H4 (cell line): ENCODE measurements at regions not wholly inside any gene's neighbourhood (a gene's known extent, or its start where the extent isn't known, plus 50 kb on each side); places are given as distances from the start of the nearest gene placed in this dataset.

ENCODE experiments used
- DNase-seq: peaks from one replicate; pipeline ENCODE4 v3.0.0-alpha.2; 2015; ENCODE audit warnings: low spot score

DNA sequence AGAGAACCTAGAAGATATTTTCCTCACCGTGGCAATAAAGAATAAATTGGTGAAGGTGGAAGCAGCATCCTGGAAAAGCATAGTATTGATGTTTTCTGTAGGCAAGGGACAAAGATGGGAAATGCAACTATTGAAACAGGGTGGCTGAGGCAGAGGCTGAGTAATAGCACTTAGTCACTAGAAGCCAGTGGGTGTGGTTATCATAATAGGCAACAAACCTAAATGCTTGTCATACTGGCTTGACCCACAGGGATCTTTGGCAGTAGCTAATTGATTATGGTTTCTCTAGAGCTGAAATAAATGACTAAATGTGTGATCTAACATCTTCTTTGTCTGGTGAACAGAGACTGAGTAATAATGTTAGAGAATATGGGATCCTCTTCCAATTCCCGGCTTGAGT lies 353.6 kb upstream of the RPS6KA3 start:
- DNase-seq, result no peak

DNA sequence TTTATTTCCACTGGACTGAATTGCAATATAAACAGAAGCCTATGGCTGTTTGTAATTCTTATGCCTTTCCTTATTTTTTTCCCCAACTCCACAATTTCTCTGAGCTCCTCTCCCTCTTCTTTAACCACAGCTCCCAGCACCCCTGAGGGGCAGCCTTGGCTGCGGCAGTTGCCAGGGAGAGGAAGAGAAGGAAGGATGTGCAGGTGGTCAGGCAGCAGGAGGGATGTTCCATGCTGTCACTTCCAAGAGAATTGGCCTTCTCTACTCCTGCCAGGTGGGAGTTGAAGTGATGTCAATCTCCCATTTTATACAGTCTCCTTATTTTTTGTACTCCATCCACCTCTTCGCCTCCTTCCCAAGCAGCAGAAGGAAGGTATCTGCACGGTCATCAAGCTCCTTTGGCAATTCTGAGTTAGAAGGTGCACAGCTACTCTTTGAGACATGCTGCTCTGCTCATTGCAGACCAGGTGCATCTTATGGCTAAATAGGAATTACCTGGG lies 343.3 kb upstream of the RPS6KA3 start:
- DNase-seq, result no peak

DNA sequence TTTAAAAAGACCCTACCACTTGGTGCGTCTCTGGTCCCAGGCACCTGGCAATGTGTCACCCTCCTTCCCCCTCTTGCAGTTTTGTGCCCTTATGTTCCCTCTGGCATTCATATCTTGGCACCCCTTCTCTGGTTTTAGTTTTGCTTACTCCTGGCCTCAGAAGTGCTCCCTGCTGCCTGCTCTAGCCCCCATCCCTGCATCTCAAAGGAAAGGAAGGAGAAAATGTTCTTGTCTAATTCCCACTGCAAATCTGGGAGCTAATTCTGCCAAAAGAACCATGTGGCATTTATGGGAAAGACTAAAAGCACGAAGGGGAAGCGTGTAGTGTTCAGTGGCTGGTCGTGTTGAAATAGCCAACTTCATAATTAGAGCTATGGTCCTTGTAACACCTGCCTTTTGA lies 340.1 kb upstream of the RPS6KA3 start:
- DNase-seq, result no peak

DNA sequence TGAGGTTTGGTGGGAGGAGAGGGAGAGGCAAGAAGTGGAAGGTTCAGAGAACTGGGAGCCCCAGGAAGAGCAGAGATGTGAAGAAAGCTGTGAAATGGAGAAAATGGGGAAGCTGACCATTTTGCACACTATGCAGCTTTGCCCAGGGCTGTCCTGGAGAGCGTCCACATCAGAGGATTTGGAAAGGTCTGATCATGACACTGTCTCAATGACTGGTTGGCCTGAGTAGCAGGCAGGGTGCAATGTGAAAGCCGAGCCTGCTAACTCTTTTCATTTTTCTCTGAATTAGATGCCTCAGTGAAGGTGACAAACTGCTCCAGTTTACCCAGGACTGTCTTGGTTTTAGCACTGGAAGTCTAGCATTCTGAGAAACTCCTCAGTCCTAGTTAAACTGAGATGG lies 330.1 kb upstream of the RPS6KA3 start:
- no peak for DNase-seq

DNA sequence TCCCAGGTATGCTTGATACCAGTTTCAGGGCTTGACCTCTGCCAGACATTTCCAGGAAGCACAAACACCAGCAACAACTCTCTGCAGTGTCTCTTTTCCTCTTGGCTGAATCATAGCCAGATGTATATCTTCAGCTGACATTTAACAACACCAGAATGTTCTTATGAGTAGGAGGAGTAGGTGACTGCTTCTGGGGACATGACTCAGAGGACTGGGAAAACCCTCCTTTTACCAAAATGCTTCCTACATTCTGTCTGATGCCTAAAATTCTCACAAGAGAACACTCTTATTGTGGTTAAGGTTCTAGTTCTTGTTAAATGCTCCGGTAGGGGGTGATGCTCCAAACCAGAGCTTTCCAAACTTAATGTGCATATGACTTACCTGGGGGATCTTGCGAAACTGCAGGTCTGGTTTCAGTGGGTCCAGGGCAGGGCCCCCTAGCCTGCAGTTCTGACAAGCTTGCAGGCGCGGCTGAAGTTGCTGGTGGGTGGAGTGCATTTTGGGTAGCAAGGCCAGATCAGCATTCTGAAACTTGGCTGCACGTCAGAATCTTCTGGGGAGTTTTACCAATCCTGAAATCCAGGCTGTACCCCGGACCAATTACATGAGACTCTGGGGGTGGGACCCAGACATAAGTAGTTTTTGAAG lies 329.3 kb upstream of the RPS6KA3 start:
- peak; percentile 36 for DNase-seq

DNA sequence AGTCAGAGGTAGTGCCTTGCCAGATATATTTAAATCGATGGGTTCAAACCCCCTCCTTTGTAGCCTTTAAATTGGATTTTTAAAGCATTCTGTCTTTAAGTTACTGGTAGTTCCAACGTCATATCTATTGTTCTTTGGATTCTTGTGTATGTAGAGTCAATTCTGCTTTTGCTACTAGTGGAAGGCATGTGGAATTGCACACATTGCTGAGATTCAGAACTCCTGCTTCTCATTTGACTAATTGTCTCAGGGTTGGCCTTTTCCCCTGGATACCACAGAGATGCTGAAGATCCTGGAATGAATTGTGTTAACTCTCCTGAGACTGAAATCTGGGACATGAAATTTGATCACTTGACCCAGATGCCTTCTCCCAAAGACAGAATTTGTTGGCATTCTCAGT lies 328.3 kb upstream of the RPS6KA3 start:
- DNase-seq, result peak; percentile 30

DNA sequence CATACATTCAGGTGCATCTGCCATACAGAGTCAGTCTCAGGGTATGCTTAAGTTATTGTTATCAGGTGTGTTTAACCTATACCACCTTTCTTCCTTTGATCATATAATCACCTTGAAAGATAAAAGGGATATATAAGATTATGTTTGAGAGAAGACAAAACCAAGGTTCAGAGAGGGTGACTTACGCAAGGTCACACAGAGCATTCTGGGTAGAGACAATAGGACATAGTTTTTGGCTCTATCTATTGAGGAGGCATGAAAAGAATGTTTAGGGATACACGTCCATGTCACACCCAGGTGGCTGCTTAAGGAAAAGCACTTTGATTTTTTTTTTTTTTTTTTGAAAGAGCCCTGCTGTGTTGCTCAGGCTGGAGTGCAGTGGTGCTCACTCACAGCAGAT lies 327.1 kb upstream of the RPS6KA3 start:
- DNase-seq, result no peak

DNA sequence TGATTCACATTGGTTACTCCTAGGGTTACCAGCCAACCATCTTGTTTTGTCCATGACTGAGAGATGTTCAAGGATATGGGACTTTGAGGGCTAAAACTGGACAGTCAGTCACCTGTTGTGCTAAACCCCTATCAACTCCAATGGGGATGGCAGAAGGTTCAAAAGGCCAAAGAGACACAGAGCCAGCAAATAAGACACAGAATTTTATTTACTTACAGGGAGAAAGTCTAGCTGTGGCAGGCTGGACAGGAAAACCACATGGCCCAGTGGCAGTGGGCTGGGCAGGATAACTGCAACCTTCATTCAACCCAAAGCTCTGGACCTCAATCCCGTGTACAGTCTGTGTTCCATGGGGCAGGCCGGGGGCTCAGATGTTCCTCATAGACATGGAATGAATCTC lies 326.7 kb upstream of the RPS6KA3 start:
- no peak for DNase-seq

DNA sequence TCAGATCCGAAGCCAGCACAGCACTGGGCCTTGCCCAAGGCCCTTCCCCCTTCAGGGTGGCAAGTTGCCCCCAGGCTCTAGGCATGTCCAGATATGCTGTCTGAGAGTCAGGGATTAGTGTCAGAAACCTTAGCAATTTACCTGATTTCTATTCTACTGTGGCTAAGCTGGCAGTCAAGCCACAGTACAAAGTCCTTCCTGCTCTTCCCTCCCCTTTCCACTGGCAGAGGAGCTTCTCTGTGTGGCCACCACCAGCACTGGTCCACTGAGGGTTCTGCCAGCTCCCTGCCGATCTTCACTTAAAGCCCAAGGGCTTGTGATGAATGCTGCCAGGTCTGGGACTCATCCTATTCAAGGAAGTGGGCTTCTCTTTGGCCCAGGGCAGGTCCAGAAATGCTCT lies 324.5 kb upstream of the RPS6KA3 start:
- no peak for DNase-seq

DNA sequence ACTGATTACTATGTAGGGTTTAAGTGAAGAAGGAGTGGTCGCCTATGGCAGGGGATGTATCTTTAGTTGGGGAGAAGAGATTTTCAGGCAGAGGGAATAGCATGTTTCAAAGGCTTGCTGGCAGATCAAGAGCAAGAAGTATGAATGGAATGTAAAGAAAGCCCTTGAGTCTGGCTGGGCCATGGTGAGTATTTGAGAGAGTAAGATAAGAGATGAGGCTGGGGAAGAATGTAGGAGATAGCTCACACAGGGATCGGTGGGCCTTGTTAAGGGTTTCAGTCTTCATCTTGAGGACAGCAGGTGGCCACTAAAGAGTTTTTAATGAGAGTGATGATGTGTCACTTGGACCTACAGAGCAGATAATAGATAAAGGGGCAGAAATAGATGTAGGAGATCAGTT lies 319.1 kb upstream of the RPS6KA3 start:
- DNase-seq, result no peak

DNA sequence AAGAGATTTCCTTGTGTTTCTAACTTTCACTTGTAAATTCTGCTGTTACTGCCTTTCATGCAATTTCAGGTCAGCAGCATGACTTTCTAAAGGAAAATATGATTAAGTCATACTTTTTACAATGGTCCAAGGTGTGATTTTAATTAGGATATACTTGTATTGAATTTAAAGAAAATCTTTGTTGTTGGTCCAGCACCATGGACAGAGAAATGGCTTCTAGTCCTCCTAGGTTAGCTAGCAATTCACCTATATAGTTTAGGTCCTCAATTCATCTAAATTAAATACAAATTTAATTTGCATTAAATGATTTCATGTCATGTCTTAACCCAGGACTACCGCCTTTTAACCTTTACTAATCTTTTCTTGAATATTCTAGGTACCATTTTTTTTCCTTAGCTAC lies 304.9 kb upstream of the RPS6KA3 start:
- DNase-seq, result no peak

DNA sequence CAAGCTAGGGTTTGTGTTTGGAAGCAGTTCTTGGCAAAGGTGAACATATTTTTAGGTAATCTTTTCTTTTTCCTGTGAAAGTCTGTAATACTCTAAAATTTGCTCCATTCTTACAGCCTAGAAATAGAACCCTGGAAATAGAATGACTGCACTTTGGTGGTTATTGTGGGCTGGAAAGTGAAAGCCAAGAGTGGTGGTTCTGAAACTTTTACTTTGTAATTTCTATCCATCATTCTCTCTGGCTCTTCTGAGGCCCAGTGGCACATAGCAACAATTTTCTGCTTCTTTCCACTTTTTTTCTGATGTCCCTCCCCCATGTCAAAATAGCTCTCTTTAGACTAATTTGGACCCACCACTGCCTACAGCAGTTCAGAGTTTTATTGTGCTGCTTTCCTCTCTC lies 300.4 kb upstream of the RPS6KA3 start:
- no peak for DNase-seq

DNA sequence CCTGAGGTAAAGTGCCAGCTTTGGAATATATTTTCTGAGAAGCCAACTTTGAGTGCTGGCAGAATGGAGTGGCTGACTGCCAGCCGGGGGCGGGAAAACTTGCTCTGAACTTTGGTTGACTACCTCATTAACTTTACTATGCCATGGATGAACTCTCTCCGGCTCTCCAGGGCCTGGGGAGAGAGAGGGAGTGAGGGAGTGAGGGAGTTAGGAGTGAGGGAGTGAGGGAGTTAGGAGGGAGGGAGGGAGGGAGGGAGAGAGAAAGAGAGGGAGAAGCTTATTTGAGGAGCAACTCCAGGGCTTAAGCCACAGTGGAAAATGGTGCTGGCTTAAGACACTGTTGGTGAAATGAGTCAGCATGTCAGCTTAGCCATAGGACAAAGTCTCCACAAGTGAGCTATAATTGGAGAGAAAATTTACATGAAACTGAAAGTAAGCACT lies 280.9 kb upstream of the RPS6KA3 start:
- peak; percentile 88 for DNase-seq

DNA sequence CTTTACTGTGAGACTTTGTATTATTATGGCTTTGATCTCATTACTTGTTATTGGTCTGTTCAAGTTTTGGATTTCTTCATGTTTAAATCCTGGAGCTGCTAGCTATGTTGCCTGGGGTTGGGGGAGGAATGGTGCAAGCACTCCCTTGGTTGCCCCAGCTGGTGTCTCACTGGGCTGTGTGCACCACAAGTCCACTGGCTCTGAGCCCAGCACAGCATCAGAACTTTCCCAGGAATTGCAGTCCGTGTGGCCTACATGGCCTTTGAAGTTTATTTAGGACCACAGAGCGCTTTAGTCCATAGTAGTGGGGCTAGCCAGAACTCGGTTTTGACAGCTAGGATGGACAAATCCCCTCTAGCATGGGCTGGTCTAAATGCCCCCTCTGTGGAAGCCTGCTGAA lies 278.8 kb upstream of the RPS6KA3 start:
- DNase-seq, result peak; percentile 29

DNA sequence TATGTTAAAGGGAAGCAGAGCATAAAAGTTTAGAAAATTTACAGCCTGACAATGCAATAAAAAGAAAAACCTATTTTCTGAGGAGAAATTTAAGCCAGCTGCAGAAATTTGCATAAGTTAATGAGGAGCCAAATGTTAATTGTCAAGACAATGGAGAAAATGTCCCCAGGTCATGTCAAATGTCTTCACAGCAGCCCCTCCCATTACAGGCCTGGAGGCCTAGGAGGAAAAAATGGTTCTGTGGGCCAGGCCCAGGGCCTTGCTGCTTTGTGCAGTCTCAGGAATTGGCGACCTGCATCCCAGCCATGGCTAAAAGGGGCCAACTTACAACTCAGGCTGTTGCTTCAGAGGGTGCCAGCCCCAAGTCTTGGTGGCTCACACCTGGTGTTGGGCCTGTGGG lies 275.4 kb upstream of the RPS6KA3 start:
- DNase-seq, result no peak

DNA sequence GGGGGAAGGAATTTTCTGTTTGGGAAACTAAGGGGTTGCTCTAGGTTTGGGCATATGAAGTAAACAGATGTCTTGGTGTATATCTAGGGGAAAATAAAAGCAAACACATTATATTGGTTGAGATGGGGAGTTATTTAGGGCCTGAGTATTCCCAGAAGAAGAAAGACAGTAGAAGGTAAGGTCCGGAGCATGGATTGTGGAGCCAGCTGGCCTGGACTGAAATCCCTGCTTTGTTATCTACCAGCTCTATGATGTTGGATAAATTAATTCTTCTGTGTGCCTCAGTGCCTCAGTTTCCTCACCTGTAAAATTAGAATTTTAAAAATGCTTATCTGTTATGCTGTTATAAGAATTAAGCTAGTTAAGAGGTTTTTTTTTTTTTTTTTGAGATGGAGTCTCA lies 272.3 kb upstream of the RPS6KA3 start:
- DNase-seq, result no peak

DNA sequence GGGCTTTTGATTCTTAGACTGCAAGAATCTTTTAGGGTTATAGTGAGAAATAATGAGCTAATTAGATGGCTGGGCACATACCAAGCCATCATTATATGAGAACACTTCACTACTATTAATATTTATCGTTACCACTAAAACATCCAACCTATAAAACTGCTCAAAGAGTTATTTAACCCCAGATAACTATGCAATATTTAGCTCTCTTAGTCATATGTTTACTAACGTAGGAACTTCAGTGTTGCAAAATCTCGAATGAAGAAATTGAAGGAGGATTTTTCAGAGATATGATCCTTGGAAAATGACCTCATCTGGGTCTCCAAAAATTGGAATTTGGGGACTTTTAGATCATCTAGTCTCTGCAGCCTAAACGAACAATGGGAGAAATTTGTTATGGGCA lies 265.0 kb upstream of the RPS6KA3 start:
- no peak for DNase-seq

DNA sequence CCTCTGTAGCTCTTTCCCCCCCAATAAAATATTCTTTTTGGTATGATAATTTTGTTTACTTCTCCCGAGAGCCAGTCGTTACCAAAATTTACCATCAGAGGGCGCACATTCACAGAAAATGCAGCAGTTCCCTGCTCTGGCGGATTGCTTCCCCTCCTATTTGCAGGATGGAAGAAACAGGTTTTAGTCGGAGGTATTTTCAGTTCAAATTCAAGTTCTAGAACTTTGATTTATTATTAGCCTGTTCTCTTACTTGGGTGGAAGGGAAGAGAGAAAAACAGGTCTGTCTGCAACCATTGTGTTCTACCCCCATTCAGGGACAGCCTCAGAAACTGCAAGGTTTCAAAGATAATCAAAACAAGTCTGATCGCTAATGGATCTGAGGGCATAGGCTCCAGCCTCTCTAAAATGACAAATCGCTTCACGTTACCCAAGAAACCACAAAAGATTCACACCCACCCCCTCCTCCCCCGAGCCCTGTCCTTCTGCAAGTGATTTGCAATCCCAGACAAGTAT lies 263.8 kb upstream of the RPS6KA3 start:
- DNase-seq, result peak; percentile 54

DNA sequence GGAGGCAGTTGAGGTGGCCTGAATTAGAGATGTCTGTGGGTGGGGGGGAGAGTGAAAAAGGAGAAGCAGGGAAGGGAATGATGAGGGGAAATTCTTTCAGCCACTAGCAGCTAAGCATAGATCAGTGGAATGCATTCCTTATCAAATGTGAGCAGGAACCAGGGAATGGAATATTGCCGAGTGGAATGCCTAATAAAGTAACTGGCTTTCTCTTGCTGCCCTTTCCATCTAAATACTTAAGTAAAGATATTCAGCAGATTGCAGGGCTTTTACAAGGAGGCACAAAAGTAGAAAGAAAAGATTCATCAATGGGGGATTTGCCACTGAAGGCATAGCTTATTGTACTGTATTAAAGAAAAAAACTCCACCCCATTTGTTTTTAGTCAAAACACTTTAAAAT lies 263.0 kb upstream of the RPS6KA3 start:
- no peak for DNase-seq

DNA sequence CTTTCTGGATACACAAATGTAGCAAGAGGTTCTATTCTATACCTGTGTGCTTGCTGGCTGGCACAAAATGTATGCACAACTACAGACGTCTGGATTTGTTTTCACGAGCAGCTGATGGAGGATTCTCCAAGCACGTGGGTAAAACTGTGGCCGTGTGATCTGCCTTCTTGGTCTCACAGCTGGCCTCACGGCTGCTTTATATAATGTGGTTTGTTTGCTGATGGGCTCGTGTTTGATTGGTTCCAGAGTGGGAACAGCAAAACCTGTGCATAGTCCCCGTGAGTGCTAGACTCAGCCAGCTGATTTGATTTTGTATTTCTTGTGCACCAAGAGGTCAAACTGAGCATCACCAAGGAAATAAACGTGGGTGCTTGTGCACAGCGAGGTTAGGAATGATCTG lies 262.6 kb upstream of the RPS6KA3 start:
- DNase-seq, result no peak

DNA sequence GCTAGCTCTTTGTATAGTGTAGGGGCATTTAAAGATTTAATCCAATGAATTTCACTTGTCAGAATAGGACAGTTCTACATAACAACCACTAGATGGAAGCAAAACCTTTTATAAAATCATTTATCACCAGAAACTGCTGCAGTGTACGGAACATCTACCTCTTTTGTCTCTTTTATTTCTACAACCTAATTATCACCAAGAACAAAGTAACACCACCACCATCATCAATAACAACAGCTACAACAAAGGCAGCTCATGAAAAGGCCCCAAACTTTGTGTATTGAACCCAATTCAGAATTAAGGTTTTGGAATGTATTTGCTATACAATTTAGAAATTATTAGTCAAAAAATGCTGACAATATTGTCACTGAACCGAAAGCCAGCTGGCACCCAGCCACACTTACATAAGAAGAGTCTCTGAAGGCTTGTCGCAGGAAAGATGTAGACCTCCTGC lies 260.9 kb upstream of the RPS6KA3 start:
- DNase-seq, result peak; percentile 34

DNA sequence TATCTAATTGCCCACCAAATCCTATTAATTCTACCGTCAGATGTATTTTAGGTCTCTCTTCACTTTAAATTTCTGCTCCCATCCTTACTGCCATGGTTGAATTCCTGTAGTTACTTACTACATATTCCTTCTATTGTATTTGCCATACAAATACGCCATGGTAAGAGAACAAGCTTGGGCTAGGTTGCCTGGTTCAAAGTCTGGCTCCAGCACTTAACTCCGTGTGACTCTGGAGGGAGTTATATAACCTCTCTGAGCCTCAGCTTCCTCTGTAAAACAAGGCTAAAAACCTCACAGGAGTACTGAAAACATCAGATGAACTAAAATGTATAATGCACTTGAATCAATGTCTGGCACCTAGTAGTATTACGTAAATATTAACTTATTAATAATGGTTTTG lies 260.3 kb upstream of the RPS6KA3 start:
- DNase-seq, result no peak

DNA sequence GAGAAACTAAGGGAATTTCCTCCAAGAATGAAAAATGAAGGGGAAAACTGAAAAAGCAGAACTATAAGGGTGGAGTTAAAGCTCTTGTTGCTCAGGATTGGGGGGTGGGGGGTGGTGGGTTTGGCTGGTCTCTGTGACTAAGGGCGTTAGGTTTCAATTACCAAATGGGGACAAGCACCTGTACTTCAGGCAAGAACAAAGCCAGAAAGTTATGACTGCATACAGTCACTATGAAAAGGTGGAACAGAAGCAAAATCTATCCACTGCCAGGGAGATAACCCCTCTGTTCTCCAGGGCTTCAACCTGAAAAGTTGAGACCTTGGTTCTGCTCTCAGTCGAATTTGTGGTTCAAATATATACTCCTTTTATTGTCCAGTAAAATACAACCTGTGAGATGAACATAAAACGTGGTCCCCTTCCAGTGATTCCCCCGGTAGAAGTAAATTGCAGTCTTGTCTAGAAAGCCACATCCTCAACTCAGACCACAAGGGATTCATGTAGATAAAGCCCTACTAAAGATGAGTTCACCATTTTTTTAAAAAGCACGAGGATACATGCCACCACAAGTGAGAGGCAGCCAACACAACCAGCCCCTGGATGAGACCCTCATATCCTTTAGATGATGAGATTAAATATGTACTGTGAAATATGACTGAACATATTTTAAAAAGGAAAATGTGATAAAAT lies 257.1 kb upstream of the RPS6KA3 start:
- no peak for DNase-seq
